ENCODE measurements at regions not wholly inside any gene's neighbourhood (a gene's known extent, or its start where the extent isn't known, plus 50 kb on each side); places are given as distances from the start of the nearest gene placed in this dataset.

GRCh38 chr2:60278906-60279305 lies 274.5 kb downstream of the BCL11A start (continued):
- TF ChIP-seq CREB1 (IDR thresholded peaks at IDR 0.05) (no peak), CTCF (IDR thresholded peaks at IDR 0.05; ENCODE audit: control extremely low read depth in 1 of 3, insufficient read depth in 1 of 3, low read depth in 1 of 3, low read length in 3 of 3) (no peak), RFX5 (IDR thresholded peaks at IDR 0.05; ENCODE audit: borderline replicate concordance, low read depth, low read length) (no peak), CHD1 (IDR thresholded peaks at IDR 0.05; ENCODE audit: low read depth, low read length) (no peak), HDAC2 (IDR thresholded peaks at IDR 0.05; ENCODE audit: borderline replicate concordance in 1 of 2, low read depth in 2 of 2, low read length in 2 of 2) (no peak), RNF2 (IDR thresholded peaks at IDR 0.05; ENCODE audit: borderline replicate concordance, low read depth, low read length, missing control alignments, poor library complexity, severe bottlenecking) (no peak)
